ENCODE measurements at regions not wholly inside any gene's neighbourhood (a gene's known extent, or its start where the extent isn't known, plus 50 kb on each side); places are given as distances from the start of the nearest gene placed in this dataset.

DNA sequence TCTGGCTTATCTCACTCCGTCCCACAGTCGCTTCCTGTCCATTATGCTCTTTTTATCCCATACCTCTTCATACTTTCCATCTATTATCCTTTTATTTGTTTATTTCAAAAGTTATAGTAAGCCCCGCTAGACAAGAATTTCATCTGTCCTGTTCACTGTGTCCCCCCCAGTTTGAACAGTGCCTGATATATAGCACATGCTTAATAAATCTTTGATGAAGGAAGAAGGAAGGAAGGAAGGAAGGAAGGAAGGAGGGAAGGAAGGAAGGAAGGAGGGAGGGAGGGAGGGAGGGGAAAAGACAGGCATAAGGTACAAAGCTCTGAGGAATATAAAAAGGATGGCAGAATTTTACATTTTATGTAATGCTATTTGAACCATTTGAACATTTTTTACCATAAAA lies 324.7 kb downstream of the GXYLT1 start:
- 0 out of 2 replicates have a peak, but pooled peaks cover 2% of the 10 kb centered on the region for H3K9me3 ChIP-seq (ENCODE audit: control insufficient read depth, insufficient read depth, low read length)
- no peak overlapping the region for H3K18ac ChIP-seq (ENCODE audit: low read depth, low read length)
- TF ChIP-seq POLR2A (IDR thresholded peaks at IDR 0.05; ENCODE audit: low read depth, low read length) (no peak), MAFK (IDR thresholded peaks at IDR 0.05; ENCODE audit: low read depth, low read length) (no peak), RFX5 (IDR thresholded peaks at IDR 0.05; ENCODE audit: low read depth, low read length) (no peak), CEBPB (IDR thresholded peaks at IDR 0.05; ENCODE audit: low read depth, low read length) (no peak), CTCF (conservative IDR thresholded peaks at IDR 0.05; ENCODE audit: low read depth, low read length) (no peak), BHLHE40 (IDR thresholded peaks at IDR 0.05; ENCODE audit: low read depth, low read length) (no peak)
- TF ChIP-seq, protein P1, sequence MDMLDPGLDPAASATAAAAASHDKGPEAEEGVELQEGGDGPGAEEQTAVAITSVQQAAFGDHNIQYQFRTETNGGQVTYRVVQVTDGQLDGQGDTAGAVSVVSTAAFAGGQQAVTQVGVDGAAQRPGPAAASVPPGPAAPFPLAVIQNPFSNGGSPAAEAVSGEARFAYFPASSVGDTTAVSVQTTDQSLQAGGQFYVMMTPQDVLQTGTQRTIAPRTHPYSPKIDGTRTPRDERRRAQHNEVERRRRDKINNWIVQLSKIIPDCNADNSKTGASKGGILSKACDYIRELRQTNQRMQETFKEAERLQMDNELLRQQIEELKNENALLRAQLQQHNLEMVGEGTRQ (IDR thresholded peaks at IDR 0.05; ENCODE audit: low read depth, low read length) = no peak
- TF ChIP-seq, protein P2, sequence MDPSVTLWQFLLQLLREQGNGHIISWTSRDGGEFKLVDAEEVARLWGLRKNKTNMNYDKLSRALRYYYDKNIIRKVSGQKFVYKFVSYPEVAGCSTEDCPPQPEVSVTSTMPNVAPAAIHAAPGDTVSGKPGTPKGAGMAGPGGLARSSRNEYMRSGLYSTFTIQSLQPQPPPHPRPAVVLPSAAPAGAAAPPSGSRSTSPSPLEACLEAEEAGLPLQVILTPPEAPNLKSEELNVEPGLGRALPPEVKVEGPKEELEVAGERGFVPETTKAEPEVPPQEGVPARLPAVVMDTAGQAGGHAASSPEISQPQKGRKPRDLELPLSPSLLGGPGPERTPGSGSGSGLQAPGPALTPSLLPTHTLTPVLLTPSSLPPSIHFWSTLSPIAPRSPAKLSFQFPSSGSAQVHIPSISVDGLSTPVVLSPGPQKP (IDR thresholded peaks at IDR 0.05; ENCODE audit: borderline replicate concordance, low read depth, low read length) = no peak
- H2BK20ac ChIP-seq (ENCODE audit: low read depth, low read length) = no peak overlapping the region
- H2BK5ac ChIP-seq (ENCODE audit: low read depth, low read length, poor library complexity, severe bottlenecking) = no peak overlapping the region
- no peak overlapping the region for H2AK5ac ChIP-seq (ENCODE audit: low read depth, low read length)
- H3K4ac ChIP-seq (ENCODE audit: low read depth, low read length) = no peak overlapping the region
- ATAC-seq (ENCODE audit: low read depth) = no peak
- no peaks in the 10 kb centered on the region for H3K9me1 ChIP-seq (ENCODE audit: insufficient read depth, low read length)
- no peaks in the 10 kb centered on the region for H3K27me3 ChIP-seq (ENCODE audit: control insufficient read depth, insufficient read depth, low read length)
- no peak overlapping the region for H2AK9ac ChIP-seq (replicated peaks; ENCODE audit: low read depth, low read length, poor library complexity)
- H3K79me1 ChIP-seq (ENCODE audit: low read depth in 1 of 2, low read length in 2 of 2) = no peaks in the 10 kb centered on the region
- DNase-seq = no peak
- no peak overlapping the region for H3K14ac ChIP-seq (replicated peaks; ENCODE audit: low read depth, low read length)
- no TSS peak for BruUV-seq (replicated peaks)
- no peaks in the 10 kb centered on the region for H3K4me1 ChIP-seq (ENCODE audit: control insufficient read depth, insufficient read depth, low read length)
- no peaks in the 10 kb centered on the region for H4K20me1 ChIP-seq (ENCODE audit: insufficient read depth, low read length)
- in situ Hi-C loops (cut with MboI; ENCODE audit: low sequenced_read_pairs) = no loop called here
- intact Hi-C loops (cut with micrococcal nuclease) = no loop called here
- ChIA-PET CTCF (no interaction called here), POLR2A (ENCODE audit: unreplicated experiment) (no interaction called here)
- dilution Hi-C loops (cut with HindIII; ENCODE audit: low sequenced_read_pairs, unreplicated experiment) = no loop called here
- H3K27ac ChIP-seq (ENCODE audit: insufficient read depth, low read length) = no peak overlapping the region
- H3K56ac ChIP-seq (ENCODE audit: extremely low read depth, insufficient read depth, low read length) = no peak overlapping the region
- H2BK15ac ChIP-seq (ENCODE audit: low read depth, low read length) = no peak overlapping the region
- no peak overlapping the region for H4K5ac ChIP-seq (ENCODE audit: low read depth, low read length)
- no peak overlapping the region for H2AFZ ChIP-seq (replicated peaks; ENCODE audit: low read length, poor library complexity)
- no peak overlapping the region for H2BK120ac ChIP-seq (ENCODE audit: low read depth, low read length)
- 100% methylated on average over 2 of the region's 3 CpGs; no CpG with 5 or more reads in 1 of the 2 experiments for WGBS, 2 experiments (ENCODE audit: extremely low coverage in 2 of 2, insufficient read length in 1 of 2)
- H3K9ac ChIP-seq (ENCODE audit: low read depth, low read length) = no peak overlapping the region
- H3K4me2 ChIP-seq (ENCODE audit: low read depth, low read length) = no peak overlapping the region
- H3K36me3 ChIP-seq (ENCODE audit: control insufficient read depth, insufficient read depth, low read length) = no peaks in the 10 kb centered on the region
- no peak overlapping the region for H4K8ac ChIP-seq (ENCODE audit: low read depth in 2 of 2, low read length in 2 of 2)
- H3K23ac ChIP-seq (ENCODE audit: low read depth, low read length) = no peak overlapping the region
- no peak overlapping the region for H3K4me3 ChIP-seq (ENCODE audit: insufficient read depth, low read depth, low read length)
- no peak overlapping the region for H4K91ac ChIP-seq (ENCODE audit: insufficient read depth, low read depth, low read length)

Data from IMR-90 (cell line).